Coronary artery (tissue), 2 donors: ENCODE measurements at regions not wholly inside any gene's neighbourhood (a gene's known extent, or its start where the extent isn't known, plus 50 kb on each side); places are given as distances from the start of the nearest gene placed in this dataset.

Experiments
- DNase-seq: peaks from one replicate; pipeline ENCODE4 v3.0.0-alpha.2; 2017; ENCODE audit warnings: low spot score
- H3K27ac ChIP-seq, 2 donors: fragments of 200-600 bp; sonication (generic); one replicate each; pipeline ENCODE4 v1.5.1; 2016 to 2019
- H3K4me3 ChIP-seq: fragments of 200-600 bp; sonication (generic); 2 replicates; pipeline ENCODE4 v1.5.1; 2016; ENCODE audit warnings: mild to moderate bottlenecking, moderate library complexity
- TF ChIP-seq, protein P1 (sequence below): fragments of 200-600 bp; sonication (generic); IDR thresholded peaks from one replicate; pipeline ENCODE4 v1.5.1; 2019; ENCODE audit warnings: antibody characterized with exemption

DNA sequence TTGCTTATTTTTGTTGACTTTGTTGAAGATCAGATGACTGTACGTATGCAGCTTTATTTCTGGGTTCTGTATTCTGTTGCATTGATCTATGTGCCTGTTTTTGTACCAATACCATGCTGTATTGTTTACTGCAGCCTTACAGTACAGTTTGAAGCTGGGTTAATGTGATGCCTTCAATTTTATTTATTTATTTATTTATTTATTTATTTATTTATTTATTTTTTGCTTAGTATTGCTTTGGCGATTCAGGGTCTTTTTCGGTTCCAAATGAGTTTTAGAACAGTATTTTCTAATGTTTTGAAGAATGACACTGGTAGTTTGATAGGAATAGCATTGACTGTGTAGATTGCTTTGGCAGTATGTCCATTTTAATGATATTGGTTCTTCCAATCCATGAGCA lies 210.3 kb downstream of the EPM2A start:
- Histone ChIP-seq H3K4me3 (no peak overlapping the region), H3K27ac (no peak overlapping the region)
- DNase-seq: no peak
- TF ChIP-seq, protein P1, sequence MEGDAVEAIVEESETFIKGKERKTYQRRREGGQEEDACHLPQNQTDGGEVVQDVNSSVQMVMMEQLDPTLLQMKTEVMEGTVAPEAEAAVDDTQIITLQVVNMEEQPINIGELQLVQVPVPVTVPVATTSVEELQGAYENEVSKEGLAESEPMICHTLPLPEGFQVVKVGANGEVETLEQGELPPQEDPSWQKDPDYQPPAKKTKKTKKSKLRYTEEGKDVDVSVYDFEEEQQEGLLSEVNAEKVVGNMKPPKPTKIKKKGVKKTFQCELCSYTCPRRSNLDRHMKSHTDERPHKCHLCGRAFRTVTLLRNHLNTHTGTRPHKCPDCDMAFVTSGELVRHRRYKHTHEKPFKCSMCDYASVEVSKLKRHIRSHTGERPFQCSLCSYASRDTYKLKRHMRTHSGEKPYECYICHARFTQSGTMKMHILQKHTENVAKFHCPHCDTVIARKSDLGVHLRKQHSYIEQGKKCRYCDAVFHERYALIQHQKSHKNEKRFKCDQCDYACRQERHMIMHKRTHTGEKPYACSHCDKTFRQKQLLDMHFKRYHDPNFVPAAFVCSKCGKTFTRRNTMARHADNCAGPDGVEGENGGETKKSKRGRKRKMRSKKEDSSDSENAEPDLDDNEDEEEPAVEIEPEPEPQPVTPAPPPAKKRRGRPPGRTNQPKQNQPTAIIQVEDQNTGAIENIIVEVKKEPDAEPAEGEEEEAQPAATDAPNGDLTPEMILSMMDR: no peak

DNA sequence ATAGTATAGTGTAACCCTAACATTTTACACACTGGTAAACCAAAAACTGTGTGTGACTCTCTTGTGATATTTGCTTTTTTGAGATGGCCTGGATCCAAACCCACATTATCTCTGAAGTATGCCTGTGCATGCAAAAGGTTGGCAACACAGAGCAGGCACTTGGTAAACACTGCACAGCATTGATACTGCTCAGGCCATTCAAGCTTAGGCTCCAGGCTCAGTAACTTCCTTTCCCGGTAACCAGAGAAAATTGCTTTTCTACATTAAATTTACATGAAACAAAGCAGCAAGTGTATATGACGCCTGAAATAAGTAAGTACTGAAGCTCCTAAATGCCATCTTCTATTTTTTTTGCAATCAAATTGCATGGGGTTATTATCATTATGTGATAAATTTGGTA lies 205.7 kb downstream of the EPM2A start:
- H3K4me3 ChIP-seq: no peak overlapping the region
- DNase-seq: no peak
- H3K27ac ChIP-seq: no peak overlapping the region
- TF ChIP-seq, protein P1: no peak

DNA sequence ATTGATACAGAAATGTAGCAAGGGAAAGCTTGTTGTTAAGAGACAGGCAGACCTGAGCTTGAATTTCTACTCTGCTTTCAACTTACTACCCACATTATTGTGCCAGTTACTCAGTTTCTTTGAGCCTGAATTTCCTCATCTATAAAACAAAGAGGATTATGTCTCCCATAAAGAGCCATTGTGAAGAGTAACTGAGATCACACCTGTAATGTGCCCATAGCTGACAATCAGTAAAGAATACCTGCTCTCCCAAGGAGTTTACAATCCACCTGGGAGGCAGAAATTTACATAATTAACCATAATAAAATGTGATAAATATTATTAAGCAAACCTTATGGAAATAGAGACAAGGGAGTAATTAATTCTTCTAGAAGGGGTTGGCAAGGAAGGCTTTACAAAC lies 204.9 kb downstream of the EPM2A start:
- Histone ChIP-seq H3K4me3 (no peak overlapping the region), H3K27ac (no peak overlapping the region)
- no peak for DNase-seq
- TF ChIP-seq, protein P1: no peak

DNA sequence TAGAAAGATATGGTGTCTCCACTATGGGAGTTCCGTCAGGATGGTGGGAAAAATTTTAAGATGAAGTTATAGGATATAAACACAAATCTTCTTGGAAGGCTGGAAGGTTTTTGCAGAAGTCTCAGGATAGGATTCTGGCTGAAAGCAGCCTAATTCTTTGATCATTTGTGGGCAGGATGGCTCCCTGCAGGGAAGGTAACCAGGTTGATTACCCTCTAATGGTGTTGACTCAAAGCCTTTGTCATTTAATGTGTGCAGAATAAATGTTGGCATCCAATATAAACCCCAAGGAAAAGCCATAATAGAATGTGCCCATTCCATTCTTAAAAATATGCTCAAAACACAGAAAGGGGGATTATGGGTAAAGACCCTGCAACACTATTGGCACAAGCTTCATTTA lies 204.3 kb downstream of the EPM2A start:
- no peak for DNase-seq
- H3K27ac ChIP-seq: no peak overlapping the region
- TF ChIP-seq, protein P1: no peak

DNA sequence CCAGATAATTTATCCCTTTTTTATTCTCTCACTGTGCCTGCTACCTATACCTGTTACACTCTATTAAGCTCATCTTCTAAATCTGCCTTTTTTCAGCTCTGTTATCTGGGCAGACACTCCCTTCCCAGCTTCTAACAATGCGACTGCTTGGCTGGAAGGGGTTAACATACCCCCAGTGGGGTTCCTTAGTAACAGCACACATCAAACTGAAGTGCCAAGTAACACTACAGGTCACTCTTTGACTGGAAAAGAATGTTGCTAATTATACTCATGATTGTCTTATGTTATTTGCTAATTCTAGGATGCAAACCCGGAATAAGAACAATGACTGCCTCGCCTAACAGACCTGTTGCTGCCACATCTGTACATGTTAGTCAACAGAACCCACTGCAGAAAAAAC lies 203.5 kb downstream of the EPM2A start:
- DNase-seq: no peak
- TF ChIP-seq, protein P1: no peak
- Histone ChIP-seq H3K4me3 (no peak overlapping the region), H3K27ac (no peak overlapping the region)

More for the DNA sequence above, 204.3 kb downstream of the EPM2A start:
- H3K4me3 ChIP-seq: no peak overlapping the region

DNA sequence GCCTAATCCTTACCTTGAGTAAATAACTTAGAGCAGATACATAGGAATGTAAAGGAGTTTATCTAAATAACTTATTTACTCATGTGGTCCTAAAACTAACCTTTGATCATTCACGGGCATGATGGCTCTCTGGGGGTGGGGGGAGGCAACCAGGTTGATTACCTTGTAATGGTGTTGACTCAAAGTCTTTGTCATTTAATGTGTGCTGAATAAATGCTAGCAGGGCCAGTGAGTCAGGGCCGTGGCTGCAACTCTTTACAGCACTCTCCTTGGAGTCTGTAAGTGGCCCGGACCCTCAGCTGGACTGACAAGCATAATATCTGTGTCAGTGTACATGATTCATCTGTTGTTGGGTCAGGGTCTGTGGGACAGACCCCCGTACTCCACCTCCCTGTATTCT lies 203.0 kb downstream of the EPM2A start:
- H3K4me3 ChIP-seq: no peak overlapping the region
- no peak for DNase-seq
- TF ChIP-seq, protein P1: no peak
- H3K27ac ChIP-seq: no peak overlapping the region

DNA sequence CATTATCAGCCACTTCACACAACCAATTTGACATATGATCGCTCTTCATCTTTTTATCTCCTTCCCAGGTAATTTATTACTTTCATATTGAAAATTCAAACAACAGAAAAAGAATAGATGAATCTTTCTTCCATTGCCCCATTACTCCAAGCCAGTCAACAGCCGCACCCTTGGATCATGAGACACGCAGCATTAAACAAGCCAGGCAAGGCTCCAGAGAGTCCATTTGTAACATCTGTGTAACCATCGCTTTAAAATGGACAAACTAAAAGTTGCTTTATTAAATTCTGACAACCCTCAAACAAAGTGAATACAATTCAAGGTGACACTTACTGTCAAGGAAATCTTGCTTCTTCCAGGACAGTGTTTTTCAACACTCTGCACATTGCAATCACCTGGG lies 200.3 kb downstream of the EPM2A start:
- TF ChIP-seq, protein P1: no peak
- no peak for DNase-seq
- no peak overlapping the region for H3K4me3 ChIP-seq
- H3K27ac ChIP-seq: no peak overlapping the region
